ENCODE measurements at regions not wholly inside any gene's neighbourhood (a gene's known extent, or its start where the extent isn't known, plus 50 kb on each side); places are given as distances from the start of the nearest gene placed in this dataset.
A peak's percentile ranks its signal among the peaks of the same experiment; 100 is the strongest.

DNA sequence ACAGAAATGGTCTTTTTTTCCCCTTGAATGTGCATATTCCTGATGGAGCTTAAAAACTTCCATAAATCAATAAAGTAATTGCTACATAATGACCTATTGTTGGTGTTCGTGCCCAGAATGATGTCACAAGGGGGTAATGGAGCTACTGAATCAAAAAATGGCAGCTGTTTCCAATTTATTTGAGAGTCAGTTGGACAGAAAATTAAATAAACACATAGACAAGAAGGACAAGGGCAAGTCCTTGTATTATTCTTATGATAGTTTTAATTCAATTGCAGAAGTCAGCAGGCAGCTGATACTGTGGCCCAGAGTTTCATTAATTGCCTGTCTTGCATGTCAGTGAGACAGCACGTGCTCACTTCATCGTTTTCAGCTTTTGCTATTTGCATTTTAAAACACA lies 473.5 kb downstream of the ETNK1 start (continued):
- TF ChIP-seq, protein P1, sequence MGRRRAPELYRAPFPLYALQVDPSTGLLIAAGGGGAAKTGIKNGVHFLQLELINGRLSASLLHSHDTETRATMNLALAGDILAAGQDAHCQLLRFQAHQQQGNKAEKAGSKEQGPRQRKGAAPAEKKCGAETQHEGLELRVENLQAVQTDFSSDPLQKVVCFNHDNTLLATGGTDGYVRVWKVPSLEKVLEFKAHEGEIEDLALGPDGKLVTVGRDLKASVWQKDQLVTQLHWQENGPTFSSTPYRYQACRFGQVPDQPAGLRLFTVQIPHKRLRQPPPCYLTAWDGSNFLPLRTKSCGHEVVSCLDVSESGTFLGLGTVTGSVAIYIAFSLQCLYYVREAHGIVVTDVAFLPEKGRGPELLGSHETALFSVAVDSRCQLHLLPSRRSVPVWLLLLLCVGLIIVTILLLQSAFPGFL (CRISPR knock-in tag; IDR thresholded peaks at IDR 0.05; ENCODE audit: borderline replicate concordance) = no peak
- TF ChIP-seq EMX1 (CRISPR knock-in tag; IDR thresholded peaks at IDR 0.05) = no peak

DNA sequence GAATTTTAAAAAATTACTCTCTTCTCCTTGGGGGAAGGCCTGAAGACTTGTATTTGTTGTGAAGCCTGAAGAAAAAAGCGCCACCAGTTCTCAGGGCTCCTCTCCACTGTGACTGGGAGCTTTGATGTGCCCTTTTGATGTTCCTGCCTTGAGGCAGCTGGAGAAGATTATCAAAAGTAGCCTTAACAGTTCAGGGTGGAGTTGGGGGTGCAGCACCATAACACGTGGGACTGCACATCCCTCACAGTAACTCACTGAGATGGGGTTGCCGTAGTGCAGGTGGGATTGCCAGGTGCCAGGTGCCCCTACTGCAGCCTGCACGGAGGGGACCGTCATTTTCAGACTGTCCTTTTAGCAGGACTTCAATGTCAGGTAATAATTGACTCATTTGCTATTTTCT lies 474.1 kb downstream of the ETNK1 start:
- ChIA-PET CTCF (interaction anchor here (0.9 kb wide), 1 partner anchor 244 kb away, joined by 3 read pairs; no protein-coding TSS in a partner anchor), POLR2A (no interaction called here)
- Mint-ChIP-seq H3K9me3 (no peaks in the 10 kb centered on the region), H3K36me3 (no peaks in the 10 kb centered on the region), H3K27me3 (ENCODE audit: low read depth) (no peaks in the 10 kb centered on the region; the same call in 1 of the 2 replicates), H3K27ac (no peak overlapping the region), H3K4me1 (peaks cover 34% of the 10 kb centered on the region), H3K4me3 (no peak overlapping the region)
- TF ChIP-seq TP53 (CRISPR knock-in tag; IDR thresholded peaks at IDR 0.05) (no peak), ELF4 (CRISPR knock-in tag; IDR thresholded peaks at IDR 0.05; ENCODE audit: low read depth) (no peak), ZNF423 (CRISPR knock-in tag; IDR thresholded peaks at IDR 0.05) (no peak), ATF1 (CRISPR knock-in tag; IDR thresholded peaks at IDR 0.05) (no peak), FOXK1 (CRISPR knock-in tag; IDR thresholded peaks at IDR 0.05) (no peak), JAZF1 (CRISPR knock-in tag; IDR thresholded peaks at IDR 0.05) (no peak), ESRRA (CRISPR knock-in tag; IDR thresholded peaks at IDR 0.05; ENCODE audit: borderline replicate concordance) (no peak), IRF2 (CRISPR knock-in tag; IDR thresholded peaks at IDR 0.05; ENCODE audit: borderline replicate concordance, low read depth) (no peak), ZNF219 (CRISPR knock-in tag; IDR thresholded peaks at IDR 0.05; ENCODE audit: borderline replicate concordance) (no peak), RELA (CRISPR knock-in tag; IDR thresholded peaks at IDR 0.05; ENCODE audit: borderline replicate concordance) (no peak), JUN (CRISPR knock-in tag; IDR thresholded peaks at IDR 0.05) (no peak), GRHL2 (CRISPR knock-in tag; IDR thresholded peaks at IDR 0.05; ENCODE audit: insufficient replicate concordance, severe bottlenecking) (no peak), FOXP1 (CRISPR knock-in tag; IDR thresholded peaks at IDR 0.05; ENCODE audit: borderline replicate concordance) (no peak)
- TF ChIP-seq, protein P2, sequence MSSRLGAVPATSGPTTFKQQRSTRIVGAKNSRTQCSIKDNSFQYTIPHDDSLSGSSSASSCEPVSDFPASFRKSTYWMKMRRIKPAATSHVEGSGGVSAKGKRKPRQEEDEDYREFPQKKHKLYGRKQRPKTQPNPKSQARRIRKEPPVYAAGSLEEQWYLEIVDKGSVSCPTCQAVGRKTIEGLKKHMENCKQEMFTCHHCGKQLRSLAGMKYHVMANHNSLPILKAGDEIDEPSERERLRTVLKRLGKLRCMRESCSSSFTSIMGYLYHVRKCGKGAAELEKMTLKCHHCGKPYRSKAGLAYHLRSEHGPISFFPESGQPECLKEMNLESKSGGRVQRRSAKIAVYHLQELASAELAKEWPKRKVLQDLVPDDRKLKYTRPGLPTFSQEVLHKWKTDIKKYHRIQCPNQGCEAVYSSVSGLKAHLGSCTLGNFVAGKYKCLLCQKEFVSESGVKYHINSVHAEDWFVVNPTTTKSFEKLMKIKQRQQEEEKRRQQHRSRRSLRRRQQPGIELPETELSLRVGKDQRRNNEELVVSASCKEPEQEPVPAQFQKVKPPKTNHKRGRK (CRISPR knock-in tag; IDR thresholded peaks at IDR 0.05; ENCODE audit: borderline replicate concordance) = no peak
- TF ChIP-seq, protein P3, sequence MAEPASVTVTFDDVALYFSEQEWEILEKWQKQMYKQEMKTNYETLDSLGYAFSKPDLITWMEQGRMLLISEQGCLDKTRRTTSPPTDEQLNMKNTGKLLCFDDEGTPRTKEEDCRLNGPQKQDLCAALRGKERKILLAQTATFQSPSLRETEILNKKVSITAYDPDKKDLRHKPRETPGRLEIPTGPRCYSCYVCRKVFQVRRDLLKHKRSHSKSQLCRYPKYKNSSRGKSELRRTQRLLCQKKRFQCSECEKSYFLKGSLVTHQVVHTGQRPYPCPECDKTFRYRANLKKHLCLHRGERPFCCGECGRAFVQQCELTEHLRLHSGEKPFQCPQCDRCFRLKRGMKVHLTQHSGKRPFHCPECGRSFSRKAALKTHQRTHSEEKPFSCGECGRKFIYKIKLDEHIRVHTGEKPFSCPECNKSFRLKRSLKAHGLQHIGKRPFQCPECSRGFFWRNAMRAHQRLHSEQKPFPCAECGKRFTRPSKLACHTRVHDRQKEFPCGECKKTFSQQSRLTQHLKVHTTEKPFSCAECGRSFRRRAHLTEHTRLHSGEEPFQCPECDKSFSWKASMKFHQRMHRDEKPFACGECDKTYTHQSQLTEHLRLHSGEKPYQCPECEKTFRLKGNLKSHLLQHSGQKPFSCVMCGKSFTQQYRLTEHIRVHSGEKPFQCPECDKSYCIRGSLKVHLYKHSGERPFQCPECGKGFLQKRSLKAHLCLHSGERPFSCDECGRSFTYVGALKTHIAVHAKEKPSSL (CRISPR knock-in tag; conservative IDR thresholded peaks at IDR 0.05) = no peak
- TF ChIP-seq, protein P4, sequence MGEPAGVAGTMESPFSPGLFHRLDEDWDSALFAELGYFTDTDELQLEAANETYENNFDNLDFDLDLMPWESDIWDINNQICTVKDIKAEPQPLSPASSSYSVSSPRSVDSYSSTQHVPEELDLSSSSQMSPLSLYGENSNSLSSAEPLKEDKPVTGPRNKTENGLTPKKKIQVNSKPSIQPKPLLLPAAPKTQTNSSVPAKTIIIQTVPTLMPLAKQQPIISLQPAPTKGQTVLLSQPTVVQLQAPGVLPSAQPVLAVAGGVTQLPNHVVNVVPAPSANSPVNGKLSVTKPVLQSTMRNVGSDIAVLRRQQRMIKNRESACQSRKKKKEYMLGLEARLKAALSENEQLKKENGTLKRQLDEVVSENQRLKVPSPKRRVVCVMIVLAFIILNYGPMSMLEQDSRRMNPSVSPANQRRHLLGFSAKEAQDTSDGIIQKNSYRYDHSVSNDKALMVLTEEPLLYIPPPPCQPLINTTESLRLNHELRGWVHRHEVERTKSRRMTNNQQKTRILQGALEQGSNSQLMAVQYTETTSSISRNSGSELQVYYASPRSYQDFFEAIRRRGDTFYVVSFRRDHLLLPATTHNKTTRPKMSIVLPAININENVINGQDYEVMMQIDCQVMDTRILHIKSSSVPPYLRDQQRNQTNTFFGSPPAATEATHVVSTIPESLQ (CRISPR knock-in tag; IDR thresholded peaks at IDR 0.05) = no peak
- TF ChIP-seq, protein P5, sequence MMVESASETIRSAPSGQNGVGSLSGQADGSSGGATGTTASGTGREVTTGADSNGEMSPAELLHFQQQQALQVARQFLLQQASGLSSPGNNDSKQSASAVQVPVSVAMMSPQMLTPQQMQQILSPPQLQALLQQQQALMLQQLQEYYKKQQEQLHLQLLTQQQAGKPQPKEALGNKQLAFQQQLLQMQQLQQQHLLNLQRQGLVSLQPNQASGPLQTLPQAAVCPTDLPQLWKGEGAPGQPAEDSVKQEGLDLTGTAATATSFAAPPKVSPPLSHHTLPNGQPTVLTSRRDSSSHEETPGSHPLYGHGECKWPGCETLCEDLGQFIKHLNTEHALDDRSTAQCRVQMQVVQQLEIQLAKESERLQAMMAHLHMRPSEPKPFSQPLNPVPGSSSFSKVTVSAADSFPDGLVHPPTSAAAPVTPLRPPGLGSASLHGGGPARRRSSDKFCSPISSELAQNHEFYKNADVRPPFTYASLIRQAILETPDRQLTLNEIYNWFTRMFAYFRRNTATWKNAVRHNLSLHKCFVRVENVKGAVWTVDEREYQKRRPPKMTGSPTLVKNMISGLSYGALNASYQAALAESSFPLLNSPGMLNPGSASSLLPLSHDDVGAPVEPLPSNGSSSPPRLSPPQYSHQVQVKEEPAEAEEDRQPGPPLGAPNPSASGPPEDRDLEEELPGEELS (CRISPR knock-in tag; IDR thresholded peaks at IDR 0.05) = no peak
- TF ChIP-seq, protein P6, sequence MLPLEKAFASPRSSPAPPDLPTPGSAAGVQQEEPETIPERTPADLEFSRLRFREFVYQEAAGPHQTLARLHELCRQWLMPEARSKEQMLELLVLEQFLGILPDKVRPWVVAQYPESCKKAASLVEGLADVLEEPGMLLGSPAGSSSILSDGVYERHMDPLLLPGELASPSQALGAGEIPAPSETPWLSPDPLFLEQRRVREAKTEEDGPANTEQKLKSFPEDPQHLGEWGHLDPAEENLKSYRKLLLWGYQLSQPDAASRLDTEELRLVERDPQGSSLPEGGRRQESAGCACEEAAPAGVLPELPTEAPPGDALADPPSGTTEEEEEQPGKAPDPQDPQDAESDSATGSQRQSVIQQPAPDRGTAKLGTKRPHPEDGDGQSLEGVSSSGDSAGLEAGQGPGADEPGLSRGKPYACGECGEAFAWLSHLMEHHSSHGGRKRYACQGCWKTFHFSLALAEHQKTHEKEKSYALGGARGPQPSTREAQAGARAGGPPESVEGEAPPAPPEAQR (CRISPR knock-in tag; IDR thresholded peaks at IDR 0.05) = no peak
- DNase-seq (ENCODE audit: low spot score) (no peak), ATAC-seq (peak; percentile 74)
